GM10266 (cell line): ENCODE measurements at regions not wholly inside any gene's neighbourhood (a gene's known extent, or its start where the extent isn't known, plus 50 kb on each side); places are given as distances from the start of the nearest gene placed in this dataset.

ENCODE experiments used
- DNase-seq: peaks from one replicate; pipeline ENCODE4 v3.0.0; 2012; ENCODE audit errors: extremely low spot score
- CTCF ChIP-seq: IDR thresholded peaks from 2 replicates; pipeline ENCODE4 v1.5.1; 2012; ENCODE audit warnings: mild to moderate bottlenecking, low read depth; ENCODE audit not compliant: control insufficient read depth, insufficient read depth; ENCODE audit errors: missing control alignments

DNA sequence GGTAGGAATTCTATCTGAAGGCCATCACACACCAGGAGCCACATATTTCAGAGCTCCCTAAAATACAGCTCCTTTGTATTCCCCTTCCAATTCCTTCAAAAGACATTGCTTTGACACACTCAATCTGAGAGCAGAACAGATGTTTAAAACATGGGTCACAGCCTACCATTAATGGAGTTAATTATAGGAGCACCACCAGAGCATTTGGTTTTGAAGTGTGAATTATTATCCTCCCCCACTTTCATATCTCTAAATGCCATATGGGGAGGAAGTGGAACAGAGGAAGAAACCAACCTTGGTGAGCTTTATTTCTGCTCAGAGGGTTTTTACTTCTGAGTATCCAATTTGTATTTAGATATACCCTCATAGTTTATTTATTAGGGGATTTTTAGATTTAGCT lies 50.7 kb upstream of the TNFRSF21 start:
- no peak for TF ChIP-seq CTCF
- no peak for DNase-seq

GRCh38 chr6:47362857-47363461 lies 53.3 kb upstream of the TNFRSF21 start:
- no peak for DNase-seq
- no peak for TF ChIP-seq CTCF

DNA sequence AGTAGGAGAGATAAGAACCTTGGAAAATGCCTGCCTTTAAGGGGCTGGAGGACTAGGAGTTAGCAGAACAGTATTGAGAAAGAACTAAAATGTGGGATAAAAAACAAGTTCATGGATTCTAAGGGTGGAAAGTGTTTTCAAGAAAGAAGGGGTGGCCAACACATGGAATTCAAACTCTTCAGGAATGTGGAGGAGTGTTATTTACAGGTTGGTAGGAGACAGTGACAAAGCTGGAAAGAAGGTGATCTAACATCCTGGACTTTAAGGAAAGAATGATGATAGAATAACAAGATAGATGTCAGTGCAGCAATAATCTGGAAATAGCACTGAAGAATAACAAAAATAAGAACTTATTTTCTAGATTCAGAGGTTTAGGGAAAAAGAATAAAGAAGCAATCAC lies 54.0 kb upstream of the TNFRSF21 start:
- TF ChIP-seq CTCF = no peak
- no peak for DNase-seq

DNA sequence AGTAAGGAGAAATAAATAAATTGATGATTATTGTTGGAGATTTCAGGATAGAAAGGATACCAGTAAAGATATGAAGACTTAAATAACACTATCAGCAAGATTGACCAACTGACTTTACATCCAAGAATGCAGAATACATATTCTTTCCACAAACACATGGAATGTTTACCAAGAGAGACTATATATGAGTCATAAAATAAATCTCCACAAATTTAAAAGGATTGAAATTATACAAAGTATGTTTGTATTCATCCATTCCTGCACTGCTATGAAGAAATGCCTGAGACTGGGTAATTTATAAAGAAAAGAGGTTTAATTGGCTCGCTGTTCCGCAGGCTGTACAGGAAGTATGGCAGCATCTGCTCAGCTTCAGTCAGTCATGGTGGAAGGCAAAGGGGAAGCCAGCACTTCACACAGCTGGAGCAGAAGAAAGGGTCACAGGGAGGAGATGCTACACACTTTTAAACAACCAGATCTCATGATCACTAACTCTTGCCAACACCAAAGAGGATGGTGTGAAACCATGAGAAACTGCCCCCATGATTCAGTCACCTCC lies 56.7 kb upstream of the TNFRSF21 start:
- no peak for TF ChIP-seq CTCF
- no peak for DNase-seq

DNA sequence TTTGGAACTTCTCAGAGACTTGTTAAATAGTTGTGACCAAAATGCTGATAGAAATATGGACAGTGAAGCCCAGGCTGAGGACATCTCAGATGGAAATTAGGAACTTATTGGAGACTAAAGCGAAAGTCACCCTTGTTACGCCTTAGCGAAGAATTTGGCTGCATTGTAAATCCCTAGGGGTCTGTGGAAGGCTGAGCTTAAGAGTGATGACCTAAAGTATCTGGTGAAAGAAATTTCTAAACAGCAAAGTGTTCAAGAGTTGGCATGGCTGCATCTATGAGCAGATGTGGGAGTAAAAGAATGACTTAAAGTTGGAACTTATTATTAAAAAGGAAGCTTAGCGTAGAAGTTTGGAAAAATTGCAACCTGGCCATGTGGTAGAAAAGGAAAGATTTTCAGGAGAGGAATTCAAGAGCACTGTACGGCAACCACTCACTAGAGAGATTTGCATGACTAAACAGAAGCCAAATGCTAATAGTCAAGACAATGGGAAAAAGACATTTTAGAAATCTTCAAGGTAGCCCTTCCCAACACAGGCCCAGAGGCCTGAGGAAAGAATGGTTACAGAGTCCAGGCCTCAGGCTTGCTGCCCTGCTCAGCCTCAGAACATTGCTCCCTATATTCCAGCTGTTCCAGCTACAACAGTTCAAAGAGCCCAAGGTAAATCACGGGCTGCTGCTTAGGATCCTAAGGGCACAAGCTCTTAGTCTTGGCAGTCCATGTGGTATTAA lies 61.6 kb upstream of the TNFRSF21 start:
- no peak for DNase-seq
- TF ChIP-seq CTCF = no peak

GRCh38 chr6:47371870-47372255 lies 62.2 kb upstream of the TNFRSF21 start:
- no peak for TF ChIP-seq CTCF
- DNase-seq = no peak

GRCh38 chr6:47372318-47372717 lies 62.6 kb upstream of the TNFRSF21 start:
- no peak for DNase-seq
- no peak for TF ChIP-seq CTCF
